Hematopoietic multipotent progenitor cell (in vitro differentiated cells): ENCODE measurements at regions not wholly inside any gene's neighbourhood (a gene's known extent, or its start where the extent isn't known, plus 50 kb on each side); places are given as distances from the start of the nearest gene placed in this dataset.
"Not testable (repeated sequence)": the region's sequence is repeated elsewhere in the genome, so short reads cannot be mapped to it uniquely, and the experiment has no call there.

ENCODE experiments used
- DNase-seq, 3 donors: peaks; one replicate each; pipeline ENCODE4 v3.0.0-alpha.2; 2011 to 2015; ENCODE audit warnings: low read depth in 2 of 3, low spot score in 2 of 3

- no peak for DNase-seq
These were observed 135.8 kb upstream of the TUSC1 start for GRCh38 chr9:25814023-25814422.

- DNase-seq: no peak
These were observed 135.2 kb upstream of the TUSC1 start for GRCh38 chr9:25813478-25813877.

GRCh38 chr9:25808554-25808953 is 130.3 kb upstream of the TUSC1 start:
- DNase-seq: no peak

- DNase-seq: no peak
These were observed 126.6 kb upstream of the TUSC1 start for GRCh38 chr9:25804856-25805255.

- DNase-seq: not testable (repeated sequence)
These were observed 123.7 kb upstream of the TUSC1 start for GRCh38 chr9:25801989-25802388.

- DNase-seq: no peak
These were observed 95.6 kb upstream of the TUSC1 start for GRCh38 chr9:25773805-25774204.

- no peak for DNase-seq
These were observed 77.7 kb upstream of the TUSC1 start for GRCh38 chr9:25755951-25756350.

DNA sequence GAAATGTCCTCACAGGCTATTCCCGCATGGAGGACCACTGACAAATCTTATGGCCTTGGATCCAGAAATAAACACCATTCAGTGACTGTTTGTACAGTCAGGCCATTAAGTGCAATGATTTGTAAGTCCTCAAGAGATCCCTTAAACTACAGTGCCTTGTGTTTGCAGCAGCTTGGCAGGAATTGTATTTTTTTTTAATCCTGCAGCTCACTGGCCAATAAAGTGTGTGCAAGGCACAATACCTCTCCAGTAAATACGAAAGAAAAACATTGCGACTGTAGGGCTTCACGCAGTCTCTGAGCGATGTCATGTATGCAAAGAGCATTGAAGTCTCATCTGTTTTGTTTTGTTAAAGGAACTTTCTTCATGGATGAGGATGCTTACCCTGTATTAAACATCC is 74.2 kb upstream of the TUSC1 start:
- DNase-seq: no peak

DNA sequence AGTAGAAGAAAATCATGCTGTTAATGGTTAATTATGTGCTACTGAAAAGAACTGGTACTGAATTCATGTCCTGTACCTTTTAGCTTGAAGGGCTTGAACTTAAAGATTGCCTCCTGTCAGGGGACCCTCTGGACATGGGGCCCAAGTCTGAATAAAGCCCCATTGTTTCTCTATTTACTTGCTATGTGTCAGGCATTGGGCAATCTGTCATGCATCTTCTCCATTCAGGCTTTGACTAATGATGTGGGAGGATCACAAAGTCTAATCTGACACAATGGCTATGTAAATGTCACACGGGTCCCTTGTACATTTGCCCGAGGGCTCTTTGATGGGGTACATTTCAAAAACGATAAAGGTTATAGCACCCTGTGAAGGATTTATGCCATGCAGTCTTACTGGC is 64.0 kb upstream of the TUSC1 start:
- DNase-seq: no peak

- no peak for DNase-seq
These were observed 55.2 kb upstream of the TUSC1 start for GRCh38 chr9:25733336-25733982.

DNA sequence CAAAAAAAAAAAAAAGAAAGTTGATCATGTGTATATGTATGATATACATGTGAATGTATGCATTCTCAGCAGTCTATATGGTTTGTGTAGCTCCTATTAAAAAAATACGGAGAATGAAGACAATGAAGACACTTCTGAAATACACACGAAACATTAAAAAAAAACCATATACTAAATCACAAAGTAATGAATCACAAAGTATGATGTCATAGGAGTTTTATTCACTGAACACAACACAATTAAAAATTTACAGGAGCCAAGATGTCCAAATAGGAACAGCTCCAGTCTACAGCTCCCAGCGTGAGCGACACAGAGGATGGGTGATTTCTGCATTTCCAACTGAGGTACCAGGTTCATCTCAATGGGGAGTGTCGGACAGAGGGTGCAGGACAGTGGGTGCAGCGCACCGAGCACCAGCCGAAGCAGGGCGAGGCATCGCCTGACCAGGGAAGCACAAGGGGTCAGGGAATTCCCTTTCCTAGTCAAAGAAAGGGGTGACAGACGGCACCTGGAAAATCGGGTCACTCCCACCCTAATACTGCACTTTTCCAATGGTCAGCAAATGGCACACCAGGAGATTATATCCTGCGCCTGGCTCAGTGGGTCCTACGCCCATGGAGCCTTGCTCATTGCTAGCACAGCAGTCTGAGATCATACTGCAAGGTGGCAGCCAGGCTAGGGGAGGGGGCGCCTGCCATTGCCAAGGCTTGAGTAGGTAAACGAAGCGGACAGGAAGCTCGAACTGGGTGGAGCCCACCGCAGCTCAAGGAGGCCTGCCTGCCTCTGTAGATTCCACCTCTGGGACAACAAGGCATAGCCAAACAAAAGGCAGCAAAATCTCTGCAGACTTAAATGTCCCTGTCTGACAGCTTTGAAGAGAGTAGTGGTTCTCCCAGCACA is 53.9 kb upstream of the TUSC1 start:
- not testable (repeated sequence) for DNase-seq
